Liver (tissue), 8 donors: ENCODE measurements at regions not wholly inside any gene's neighbourhood (a gene's known extent, or its start where the extent isn't known, plus 50 kb on each side); places are given as distances from the start of the nearest gene placed in this dataset.

Experiments used
- DNase-seq: peaks from one replicate; pipeline ENCODE4 v3.0.0-alpha.2; 2017; ENCODE audit warnings: low spot score
- H3K27ac ChIP-seq, 2 donors: one replicate each; pipeline ENCODE4 v1.7.0; 2013; ENCODE audit warnings: inconsistent platforms in 2 of 2, low read length in 2 of 2, control low read depth in 1 of 2, low read depth in 1 of 2, mild to moderate bottlenecking in 1 of 2
- H3K27me3 ChIP-seq, 4 donors: one replicate each; pipeline versions ENCODE4 v1.6.1 to v1.7.0; 2013; ENCODE audit warnings: low read length in 3 of 4, inconsistent platforms in 1 of 4, mild to moderate bottlenecking in 1 of 4, moderate library complexity in 1 of 4; ENCODE audit not compliant: control insufficient read depth in 4 of 4, insufficient read depth in 4 of 4
- H3K36me3 ChIP-seq, 4 donors: one replicate each; pipeline versions ENCODE4 v1.6.1 to v1.7.0; 2013; ENCODE audit warnings: low read length in 3 of 4, mild to moderate bottlenecking in 3 of 4, low read depth in 1 of 4, moderate library complexity in 1 of 4; ENCODE audit not compliant: control insufficient read depth in 4 of 4, insufficient read depth in 3 of 4
- H3K4me1 ChIP-seq, 4 donors: one replicate each; pipeline versions ENCODE4 v1.6.1 to v1.7.0; 2013; ENCODE audit warnings: low read length in 3 of 4, mild to moderate bottlenecking in 3 of 4, moderate library complexity in 1 of 4; ENCODE audit not compliant: control insufficient read depth in 4 of 4, insufficient read depth in 4 of 4
- H3K4me3 ChIP-seq, 3 donors: one replicate each; pipeline versions ENCODE4 v1.6.1 to v1.7.0; 2013; ENCODE audit warnings: low read length in 3 of 3, control low read depth in 1 of 3, low read depth in 1 of 3, mild to moderate bottlenecking in 1 of 3
- H3K9ac ChIP-seq, 2 donors: one replicate each; pipeline ENCODE4 v1.7.0; 2013; ENCODE audit warnings: low read length in 2 of 2, mild to moderate bottlenecking in 2 of 2, moderate library complexity in 2 of 2, control low read depth in 1 of 2, low read depth in 1 of 2
- H3K9me3 ChIP-seq, 4 donors: one replicate each; pipeline versions ENCODE4 v1.6.1 to v1.7.0; 2013; ENCODE audit warnings: low read length in 3 of 4; ENCODE audit not compliant: control insufficient read depth in 4 of 4
- ATF3 ChIP-seq: IDR thresholded peaks from 2 replicates; pipeline ENCODE4 v1.6.1; 2016; ENCODE audit warnings: antibody characterized with exemption
- FOXA1 ChIP-seq: IDR thresholded peaks from 2 replicates; pipeline ENCODE4 v1.6.1; 2016; ENCODE audit warnings: antibody characterized with exemption
- GABPA ChIP-seq, 2 donors: IDR thresholded peaks in 1 of 2; conservative IDR thresholded peaks in 1 of 2; 2 replicates each; pipeline ENCODE4 v1.6.1; 2016; ENCODE audit warnings: antibody characterized with exemption in 2 of 2, mild to moderate bottlenecking in 1 of 2, moderate library complexity in 1 of 2
- HNF4A ChIP-seq, 2 donors: conservative IDR thresholded peaks; 2 replicates each; pipeline ENCODE4 v1.6.1; 2016; ENCODE audit warnings: antibody characterized with exemption in 2 of 2, mild to moderate bottlenecking in 2 of 2
- NR2F2 ChIP-seq: IDR thresholded peaks from 2 replicates; pipeline ENCODE4 v1.6.1; 2016; ENCODE audit warnings: antibody characterized with exemption
- RAD21 ChIP-seq, 2 donors: IDR thresholded peaks; 2 replicates each; pipeline ENCODE4 v1.6.1; 2016; ENCODE audit warnings: antibody characterized with exemption in 2 of 2, mild to moderate bottlenecking in 2 of 2
- RXRA ChIP-seq, 2 donors: IDR thresholded peaks; 2 replicates each; pipeline ENCODE4 v1.6.1; 2017 to 2018; ENCODE audit warnings: antibody characterized with exemption in 2 of 2, mild to moderate bottlenecking in 1 of 2
- TAF1 ChIP-seq: conservative IDR thresholded peaks from 2 replicates; pipeline ENCODE4 v1.6.1; 2016; ENCODE audit warnings: antibody characterized with exemption, mild to moderate bottlenecking
- ZBTB33 ChIP-seq: IDR thresholded peaks from 2 replicates; pipeline ENCODE4 v1.6.1; 2016; ENCODE audit warnings: antibody characterized with exemption
- WGBS: extraction: QIAGEN DNeasy Blood & Tissue Kit; methylation state at CpG from one replicate; pipeline ENCODE4 v1.1.7; 2013; 5-methylcytosine and 5-hydroxymethylcytosine counted together
- TF ChIP-seq, protein P1 (sequence below): IDR thresholded peaks from 2 replicates; pipeline ENCODE4 v1.6.1; 2016; ENCODE audit warnings: antibody characterized with exemption, mild to moderate bottlenecking
- TF ChIP-seq, protein P2 (sequence below): fragments of 150-350 bp; IDR thresholded peaks from 2 replicates; pipeline ENCODE4 v1.5.1; 2017; ENCODE audit warnings: improper control_type of control experiment, low read depth, low read length; ENCODE audit not compliant: missing input control
- donor health status: healthy.
- donor health status: healthy.
- donor health status: healthy.
- donor health status: healthy.
- donor health status: healthy.

- TF ChIP-seq, protein P1, sequence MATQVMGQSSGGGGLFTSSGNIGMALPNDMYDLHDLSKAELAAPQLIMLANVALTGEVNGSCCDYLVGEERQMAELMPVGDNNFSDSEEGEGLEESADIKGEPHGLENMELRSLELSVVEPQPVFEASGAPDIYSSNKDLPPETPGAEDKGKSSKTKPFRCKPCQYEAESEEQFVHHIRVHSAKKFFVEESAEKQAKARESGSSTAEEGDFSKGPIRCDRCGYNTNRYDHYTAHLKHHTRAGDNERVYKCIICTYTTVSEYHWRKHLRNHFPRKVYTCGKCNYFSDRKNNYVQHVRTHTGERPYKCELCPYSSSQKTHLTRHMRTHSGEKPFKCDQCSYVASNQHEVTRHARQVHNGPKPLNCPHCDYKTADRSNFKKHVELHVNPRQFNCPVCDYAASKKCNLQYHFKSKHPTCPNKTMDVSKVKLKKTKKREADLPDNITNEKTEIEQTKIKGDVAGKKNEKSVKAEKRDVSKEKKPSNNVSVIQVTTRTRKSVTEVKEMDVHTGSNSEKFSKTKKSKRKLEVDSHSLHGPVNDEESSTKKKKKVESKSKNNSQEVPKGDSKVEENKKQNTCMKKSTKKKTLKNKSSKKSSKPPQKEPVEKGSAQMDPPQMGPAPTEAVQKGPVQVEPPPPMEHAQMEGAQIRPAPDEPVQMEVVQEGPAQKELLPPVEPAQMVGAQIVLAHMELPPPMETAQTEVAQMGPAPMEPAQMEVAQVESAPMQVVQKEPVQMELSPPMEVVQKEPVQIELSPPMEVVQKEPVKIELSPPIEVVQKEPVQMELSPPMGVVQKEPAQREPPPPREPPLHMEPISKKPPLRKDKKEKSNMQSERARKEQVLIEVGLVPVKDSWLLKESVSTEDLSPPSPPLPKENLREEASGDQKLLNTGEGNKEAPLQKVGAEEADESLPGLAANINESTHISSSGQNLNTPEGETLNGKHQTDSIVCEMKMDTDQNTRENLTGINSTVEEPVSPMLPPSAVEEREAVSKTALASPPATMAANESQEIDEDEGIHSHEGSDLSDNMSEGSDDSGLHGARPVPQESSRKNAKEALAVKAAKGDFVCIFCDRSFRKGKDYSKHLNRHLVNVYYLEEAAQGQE, result no peak
- TF ChIP-seq RAD21 (IDR thresholded peaks at IDR 0.05) (no peak), HNF4A (conservative IDR thresholded peaks at IDR 0.05) (no peak)
- TF ChIP-seq, protein P2, sequence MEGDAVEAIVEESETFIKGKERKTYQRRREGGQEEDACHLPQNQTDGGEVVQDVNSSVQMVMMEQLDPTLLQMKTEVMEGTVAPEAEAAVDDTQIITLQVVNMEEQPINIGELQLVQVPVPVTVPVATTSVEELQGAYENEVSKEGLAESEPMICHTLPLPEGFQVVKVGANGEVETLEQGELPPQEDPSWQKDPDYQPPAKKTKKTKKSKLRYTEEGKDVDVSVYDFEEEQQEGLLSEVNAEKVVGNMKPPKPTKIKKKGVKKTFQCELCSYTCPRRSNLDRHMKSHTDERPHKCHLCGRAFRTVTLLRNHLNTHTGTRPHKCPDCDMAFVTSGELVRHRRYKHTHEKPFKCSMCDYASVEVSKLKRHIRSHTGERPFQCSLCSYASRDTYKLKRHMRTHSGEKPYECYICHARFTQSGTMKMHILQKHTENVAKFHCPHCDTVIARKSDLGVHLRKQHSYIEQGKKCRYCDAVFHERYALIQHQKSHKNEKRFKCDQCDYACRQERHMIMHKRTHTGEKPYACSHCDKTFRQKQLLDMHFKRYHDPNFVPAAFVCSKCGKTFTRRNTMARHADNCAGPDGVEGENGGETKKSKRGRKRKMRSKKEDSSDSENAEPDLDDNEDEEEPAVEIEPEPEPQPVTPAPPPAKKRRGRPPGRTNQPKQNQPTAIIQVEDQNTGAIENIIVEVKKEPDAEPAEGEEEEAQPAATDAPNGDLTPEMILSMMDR, result no peak
Observed at GRCh38 chr16:54465063-54465462, 178.5 kb upstream of the IRX3 start (continued).

- H3K4me3 ChIP-seq, result no peak overlapping the region
- TF ChIP-seq ZBTB33, result no peak
- TF ChIP-seq, protein P2, result no peak
- TF ChIP-seq ATF3, result no peak
- TF ChIP-seq RAD21 (IDR thresholded peaks at IDR 0.05), result no peak
- no peak for TF ChIP-seq GABPA (IDR thresholded peaks at IDR 0.05 in 1 of 2, conservative IDR thresholded peaks at IDR 0.05 in 1 of 2)
- TF ChIP-seq RXRA (IDR thresholded peaks at IDR 0.05), result no peak
- no peak for TF ChIP-seq NR2F2
- no peak for TF ChIP-seq TAF1
- no peak for TF ChIP-seq FOXA1
- TF ChIP-seq, protein P1, result no peak
- H3K9ac ChIP-seq, result no peak overlapping the region
- peaks cover 0 to 5% (median 2%) of the 10 kb centered on the region in 4 donors for H3K9me3 ChIP-seq
- no peaks in the 10 kb centered on the region for H3K36me3 ChIP-seq
- H3K4me1 ChIP-seq, result peaks cover 2 to 24% (median 16%) of the 10 kb centered on the region in 4 donors
- 98% methylated on average over 2 of the region's 2 CpGs for WGBS
- H3K27ac ChIP-seq, result no peak overlapping the region
- H3K27me3 ChIP-seq, result no peaks in the 10 kb centered on the region
- no peak for DNase-seq
Observed at GRCh38 chr16:54462771-54463170, 176.2 kb upstream of the IRX3 start.
